PC-3 (cell line): ENCODE measurements at regions not wholly inside any gene's neighbourhood (a gene's known extent, or its start where the extent isn't known, plus 50 kb on each side); places are given as distances from the start of the nearest gene placed in this dataset.

Experiments used
- CTCF ChIP-seq: fragments of 300-600 bp; sonication (generic); conservative IDR thresholded peaks from 2 replicates; pipeline ENCODE4 v1.5.1; 2017; ENCODE audit warnings: antibody characterized with exemption, low read depth, mild to moderate bottlenecking, low read length
- EZH2 ChIP-seq: fragments of 300-600 bp; sonication (generic); IDR thresholded peaks from one replicate; pipeline ENCODE4 v1.6.1; 2017; ENCODE audit warnings: antibody characterized with exemption, mild to moderate bottlenecking, low read length; ENCODE audit not compliant: unreplicated experiment

DNA sequence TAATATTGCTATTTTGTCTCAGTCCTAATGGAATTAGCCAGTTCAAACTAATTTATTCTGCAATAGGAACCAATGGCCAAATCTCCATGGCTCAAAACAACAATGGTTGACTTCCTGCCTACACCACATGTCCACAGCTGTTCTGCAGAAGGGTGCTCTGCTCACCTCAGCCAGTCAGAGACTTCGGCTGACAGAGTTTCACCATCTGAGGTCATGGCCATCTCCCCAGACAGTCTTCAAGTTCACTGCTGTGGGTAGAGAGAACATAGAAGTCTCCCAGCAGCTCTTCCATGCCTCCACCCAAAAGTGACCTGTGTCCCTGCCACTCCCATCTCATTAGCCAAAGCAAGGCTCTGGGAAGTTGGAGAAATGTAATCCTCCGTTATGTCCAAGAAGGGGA, 65.1 kb upstream of the FOXC1 start:
- TF ChIP-seq CTCF (no peak), EZH2 (no peak)
